GM21390 (cell line): ENCODE measurements at regions not wholly inside any gene's neighbourhood (a gene's known extent, or its start where the extent isn't known, plus 50 kb on each side); places are given as distances from the start of the nearest gene placed in this dataset.

Experiments
- ATAC-seq: cut with Tn5 transposase; IDR thresholded peaks from one replicate; pipeline ENCODE4 v1.9.1; 2021; ENCODE audit not compliant: unreplicated experiment

DNA sequence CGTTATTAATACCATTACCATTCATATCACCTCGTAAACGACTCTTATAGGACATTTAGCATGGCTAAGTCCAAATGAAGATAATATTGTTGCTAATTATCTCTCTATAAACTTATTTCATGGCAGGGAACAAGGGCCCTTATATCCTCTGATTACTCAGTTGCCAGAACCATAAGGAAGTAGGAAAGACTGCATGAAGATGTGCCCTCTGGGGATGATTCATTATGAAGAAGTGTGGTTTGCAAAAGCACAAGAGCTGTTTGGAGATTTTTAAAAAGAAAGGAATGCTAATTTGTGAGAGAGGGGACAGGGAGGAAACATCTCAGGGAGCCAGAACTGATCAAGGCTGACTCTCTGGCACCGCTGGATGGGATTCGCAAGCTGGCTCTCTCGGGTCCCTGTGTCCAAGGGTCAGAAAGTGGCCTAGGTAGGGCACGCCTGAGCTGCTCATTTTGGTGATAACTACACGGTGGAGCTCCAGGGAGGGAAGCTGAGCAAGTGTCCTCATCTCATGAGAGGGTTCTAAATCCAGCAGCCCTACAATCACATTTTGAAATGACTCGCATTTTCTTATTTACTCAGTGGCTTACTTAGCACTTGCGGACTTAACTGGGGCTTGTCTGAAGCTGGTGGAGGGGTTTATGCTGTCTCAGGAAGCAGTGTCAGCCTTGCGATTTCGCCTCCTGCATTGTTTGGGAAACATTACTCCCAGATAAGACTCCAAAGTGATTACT is 136.8 kb downstream of the C5orf15 start:
- no peak for ATAC-seq

DNA sequence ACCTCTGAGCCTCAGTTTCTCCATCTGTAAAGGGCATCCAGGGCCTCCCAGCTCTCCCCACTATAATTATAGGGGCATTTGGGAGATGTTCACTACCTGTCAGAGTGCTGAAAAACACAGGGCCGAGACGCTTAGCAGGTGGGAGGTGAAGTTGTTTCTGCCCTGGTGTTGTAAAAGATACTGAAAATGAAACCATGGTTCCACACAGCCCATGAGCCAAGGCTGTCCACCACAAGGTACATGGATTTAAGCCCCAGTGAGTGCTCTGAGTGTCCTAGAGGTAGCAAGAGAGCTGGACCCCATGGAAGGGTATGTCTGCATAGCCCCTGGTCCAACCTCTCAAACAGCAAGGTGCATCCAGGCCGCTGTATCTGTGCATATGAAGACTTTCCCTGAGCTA is 137.5 kb downstream of the C5orf15 start:
- ATAC-seq, result no peak

DNA sequence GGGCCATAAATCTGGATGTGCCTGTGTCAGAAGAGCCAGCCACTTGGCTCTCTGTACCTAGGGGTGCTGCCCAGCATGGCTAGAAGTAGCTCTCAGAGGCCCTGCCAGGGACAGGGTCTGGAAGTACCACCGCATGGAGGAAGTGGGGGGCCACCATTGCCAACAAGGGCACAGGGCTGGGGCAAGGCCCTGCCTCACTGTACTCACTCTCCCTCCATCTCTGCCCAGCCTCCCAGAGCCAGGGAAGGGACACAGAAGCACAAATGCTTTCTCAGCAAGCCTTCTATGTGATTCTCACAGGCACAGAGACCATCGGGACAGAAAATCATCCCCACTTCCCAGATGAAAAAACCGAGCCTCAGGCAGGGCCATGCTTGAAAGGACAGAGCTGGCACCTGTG is 138.1 kb downstream of the C5orf15 start:
- no peak for ATAC-seq

DNA sequence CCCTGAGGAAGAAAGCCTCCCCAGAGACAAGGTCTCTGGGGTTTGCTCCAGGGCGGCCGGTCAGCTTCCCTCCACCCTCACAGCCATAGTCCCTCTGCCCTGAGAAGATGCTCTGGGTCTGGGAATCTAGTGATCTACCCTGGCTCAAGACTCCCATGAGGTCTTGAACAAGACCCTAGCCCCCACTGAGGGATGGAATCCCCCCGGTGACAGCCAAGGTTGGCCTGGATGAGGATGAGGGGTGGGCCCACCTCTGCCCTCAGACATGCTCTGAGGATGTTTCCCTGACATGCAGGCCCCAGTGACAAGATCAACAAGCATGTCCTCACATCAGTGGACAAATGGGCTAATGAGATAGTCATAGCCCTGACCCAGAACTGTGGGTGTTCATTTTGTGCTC is 138.6 kb downstream of the C5orf15 start:
- no peak for ATAC-seq

DNA sequence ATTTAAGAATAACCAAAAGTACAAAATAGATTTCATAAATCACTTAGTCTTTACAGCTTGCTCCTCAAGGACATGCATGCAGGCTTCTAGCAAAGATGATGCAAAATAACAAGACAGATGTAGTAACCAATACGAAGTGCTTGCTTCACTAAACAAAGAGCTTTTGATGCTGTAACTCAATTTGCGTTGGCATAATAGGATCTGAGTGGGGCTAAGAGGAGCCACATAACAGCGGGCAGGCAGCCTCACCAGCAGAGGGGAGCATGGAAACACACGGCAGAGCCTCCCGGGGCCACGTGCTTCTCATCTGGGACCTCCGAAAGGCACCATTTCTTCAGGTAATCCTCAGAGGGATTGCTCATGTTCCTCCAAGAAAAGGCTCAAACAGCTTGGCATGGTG is 139.7 kb downstream of the C5orf15 start:
- ATAC-seq, result no peak

DNA sequence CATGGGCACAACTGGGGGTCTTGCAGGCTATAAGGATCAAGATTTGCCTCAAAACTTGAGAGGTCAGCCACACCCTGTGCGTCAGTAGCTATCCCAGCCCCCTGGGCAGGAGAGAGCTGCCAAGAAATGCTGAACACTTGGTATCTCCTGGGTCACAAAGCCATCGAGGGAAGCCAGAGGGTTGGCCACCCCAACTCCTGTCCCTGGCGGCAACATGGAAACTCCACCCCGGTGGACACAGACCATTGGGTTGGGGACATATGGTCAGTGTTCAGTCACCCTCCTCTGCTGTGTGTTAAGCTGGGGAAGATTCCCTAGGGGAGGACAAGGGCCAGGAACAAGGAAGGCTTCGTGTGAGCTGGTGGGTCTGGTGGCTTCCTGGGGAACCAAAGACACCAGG is 140.6 kb downstream of the C5orf15 start:
- ATAC-seq, result no peak

DNA sequence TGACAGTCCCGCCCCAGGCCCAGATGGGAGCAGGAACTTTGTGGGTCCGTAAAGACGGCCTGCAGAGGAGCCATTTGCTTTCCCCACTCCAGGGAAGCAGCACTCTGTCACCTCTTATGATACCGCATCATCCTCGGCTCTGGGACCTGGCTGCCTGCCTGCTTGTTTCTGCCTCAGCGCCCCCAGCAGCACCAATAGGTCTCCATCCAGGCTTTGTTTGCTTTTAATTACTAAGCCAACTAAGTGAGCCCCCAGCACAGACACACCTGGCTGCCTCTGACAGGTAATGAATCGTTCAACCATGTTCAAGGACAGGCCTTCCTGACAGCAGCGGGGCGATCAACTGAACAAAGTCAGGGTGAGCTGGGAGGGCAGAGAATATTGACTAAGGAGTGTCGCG is 141.4 kb downstream of the C5orf15 start:
- ATAC-seq, result no peak

DNA sequence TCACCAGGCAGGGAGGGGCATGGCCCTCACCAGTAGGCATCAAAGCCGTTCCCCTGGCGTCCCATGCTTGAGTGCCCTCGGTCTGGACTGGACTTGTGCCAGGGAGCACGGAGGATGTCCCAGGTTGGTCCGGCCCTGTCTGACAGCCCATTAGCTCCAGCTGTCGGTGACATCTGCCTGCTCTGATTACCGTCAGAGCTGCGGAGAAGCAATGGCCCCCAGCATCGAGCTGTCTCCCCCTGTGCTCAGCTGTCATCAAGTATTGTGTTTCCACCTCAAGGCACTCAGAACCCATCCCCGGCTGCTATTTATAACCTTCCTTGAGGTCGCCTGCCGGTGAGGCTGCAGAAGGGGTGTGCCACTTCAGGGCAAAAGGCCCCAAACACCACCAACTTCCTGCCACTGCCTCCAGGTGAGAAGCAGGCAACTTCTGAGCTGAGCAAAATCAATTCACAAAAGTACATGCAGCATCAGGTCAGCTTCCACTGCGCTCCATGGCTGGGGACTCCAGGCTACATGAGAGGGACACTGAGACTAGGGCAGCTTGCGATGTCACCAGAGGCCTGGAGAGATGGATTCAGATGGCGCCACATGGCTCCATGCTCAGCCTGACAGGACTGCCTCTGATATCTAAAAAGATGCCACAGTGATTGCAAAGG is 142.7 kb downstream of the C5orf15 start:
- ATAC-seq, result no peak

DNA sequence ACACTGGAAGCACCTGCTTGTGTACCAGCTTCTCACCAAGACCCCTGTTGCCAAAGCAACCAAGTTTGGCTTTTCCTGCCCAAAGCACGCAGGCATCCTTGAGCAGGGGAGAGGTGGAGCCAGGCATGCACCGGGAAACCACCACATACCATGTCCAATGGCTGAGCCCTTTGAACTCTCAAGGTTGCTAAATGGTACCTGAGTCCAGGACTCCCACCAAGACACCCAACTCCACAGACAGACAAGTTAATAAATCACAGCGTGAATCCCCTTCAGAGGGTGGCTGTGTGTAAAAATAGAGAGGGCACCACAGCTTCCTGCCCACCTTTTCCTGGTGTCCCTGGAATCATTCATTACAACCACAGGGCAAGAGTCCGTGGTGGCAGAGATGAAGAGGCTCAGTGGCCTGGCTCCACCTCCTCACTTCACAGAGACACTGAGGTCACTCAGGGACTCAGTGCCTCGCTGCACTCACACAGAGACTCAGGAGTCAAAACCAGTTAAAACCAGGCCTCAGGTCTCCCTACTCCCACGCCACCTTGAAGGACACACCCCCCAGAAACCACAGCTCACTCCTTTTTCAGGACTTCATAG is 143.7 kb downstream of the C5orf15 start:
- peak; percentile 71 for ATAC-seq

DNA sequence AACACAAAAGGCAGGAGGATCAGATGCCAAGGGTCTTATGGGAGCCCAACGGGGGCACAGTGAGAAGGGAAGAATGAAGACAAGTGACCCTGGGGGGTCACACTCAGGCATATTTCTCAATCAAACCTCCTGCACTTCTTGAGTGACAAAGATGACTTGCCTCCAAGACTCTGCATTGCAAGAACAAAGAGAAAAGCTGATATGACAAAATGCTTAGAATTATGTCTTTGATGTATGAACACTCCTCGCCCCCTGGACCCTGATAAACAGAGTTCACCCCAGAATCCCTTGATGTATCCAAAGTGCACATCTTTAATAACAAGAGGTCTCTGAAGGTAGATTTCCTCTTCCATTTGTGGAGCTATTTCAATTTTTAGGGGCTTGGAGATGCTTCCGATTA is 146.5 kb downstream of the C5orf15 start:
- no peak for ATAC-seq

DNA sequence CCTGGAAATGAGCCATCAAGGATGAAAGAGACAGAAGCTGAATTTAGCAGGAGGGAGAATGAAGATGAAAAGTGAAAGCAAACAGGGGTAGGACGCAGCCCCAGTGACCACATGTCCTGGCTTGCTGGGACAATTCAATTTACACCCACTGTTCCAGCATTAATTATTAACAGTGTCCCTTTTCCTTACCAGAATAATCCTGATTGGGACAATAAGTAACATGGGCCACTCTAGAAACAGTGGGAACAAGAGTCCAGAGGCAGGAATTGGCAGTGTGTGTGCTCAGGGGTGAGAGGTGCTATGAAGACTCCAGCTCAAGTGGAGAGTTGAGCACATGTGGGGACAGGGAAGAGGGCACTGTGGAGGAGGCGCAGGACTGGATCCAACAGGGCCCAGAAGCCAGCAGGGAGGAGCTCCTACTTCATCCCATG is 147.1 kb downstream of the C5orf15 start:
- ATAC-seq, result no peak

DNA sequence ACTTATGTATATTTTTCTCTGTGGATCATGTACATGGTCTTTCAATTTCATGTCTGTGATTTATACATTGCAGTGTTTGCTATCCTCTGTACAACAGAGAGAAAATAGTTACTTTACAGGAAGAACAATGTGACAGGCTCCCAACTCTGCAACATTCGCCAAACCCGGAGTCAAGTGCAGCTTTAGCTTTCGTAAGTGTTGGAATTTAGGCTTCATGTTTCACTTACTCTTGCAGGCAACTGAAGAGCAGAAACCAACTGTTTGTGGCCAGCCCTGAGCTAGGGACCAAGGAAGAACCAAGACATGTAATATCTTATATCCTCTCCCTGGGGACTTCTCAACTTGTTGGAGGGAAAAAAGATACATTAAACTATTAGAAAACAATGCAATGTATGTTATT is 147.9 kb downstream of the C5orf15 start:
- no peak for ATAC-seq

DNA sequence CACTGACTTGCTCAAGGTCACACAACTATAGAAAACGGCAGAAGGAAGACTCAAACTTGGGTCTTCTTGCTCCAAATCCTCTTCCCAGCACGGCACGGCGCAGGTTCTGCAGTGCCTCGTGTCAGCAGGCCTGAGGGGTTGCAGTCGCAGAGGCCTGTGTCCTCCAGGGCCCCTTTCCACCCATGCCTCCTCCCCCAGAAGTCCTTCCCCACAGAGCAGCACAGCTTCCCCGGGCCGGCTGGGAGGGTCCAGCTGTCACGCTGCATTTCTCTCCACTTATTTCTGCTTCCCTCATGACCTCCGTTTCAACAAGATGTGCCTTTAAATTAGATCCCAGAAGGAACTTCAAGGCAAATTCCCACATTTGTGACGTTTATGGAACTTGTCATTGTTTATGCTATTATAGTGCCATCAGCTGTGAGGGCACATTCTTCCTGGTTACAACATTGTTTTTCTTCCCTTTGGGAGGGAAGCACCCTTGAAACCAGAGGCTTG is 148.4 kb downstream of the C5orf15 start:
- ATAC-seq, result no peak

DNA sequence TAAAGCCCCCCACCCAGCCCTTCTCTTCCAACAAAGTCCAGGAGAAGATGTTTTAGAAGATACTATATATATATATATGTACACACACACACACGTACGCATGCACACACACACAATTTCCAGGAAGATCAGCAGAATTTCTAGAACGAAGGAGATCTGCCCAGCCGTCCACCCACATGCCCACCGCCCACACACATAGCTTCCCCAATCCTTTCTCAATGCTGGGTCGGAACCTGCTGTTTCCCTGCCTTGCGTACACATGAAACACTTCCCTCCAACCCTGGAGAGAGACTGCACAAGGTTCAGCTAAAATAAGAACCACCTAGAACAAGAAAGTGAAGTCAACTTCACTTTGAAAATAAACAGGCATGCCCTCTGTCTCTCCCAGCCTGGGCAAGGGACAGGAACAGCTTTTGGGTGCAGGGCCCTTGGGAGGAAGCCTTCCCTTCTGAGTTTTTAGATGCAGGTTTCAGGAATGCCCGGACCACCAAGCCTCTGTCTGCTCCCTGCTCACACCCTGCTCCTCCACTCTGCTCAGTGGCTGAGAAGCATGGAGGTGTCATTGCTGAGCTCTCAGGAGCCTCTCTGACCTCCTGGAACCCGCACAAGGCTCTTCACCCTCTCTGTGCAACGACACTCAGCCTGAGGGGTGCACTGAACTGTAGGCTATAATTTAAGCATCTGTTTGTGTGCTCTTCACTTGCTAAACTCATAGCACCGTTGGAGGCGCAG is 149.4 kb downstream of the C5orf15 start:
- no peak for ATAC-seq

DNA sequence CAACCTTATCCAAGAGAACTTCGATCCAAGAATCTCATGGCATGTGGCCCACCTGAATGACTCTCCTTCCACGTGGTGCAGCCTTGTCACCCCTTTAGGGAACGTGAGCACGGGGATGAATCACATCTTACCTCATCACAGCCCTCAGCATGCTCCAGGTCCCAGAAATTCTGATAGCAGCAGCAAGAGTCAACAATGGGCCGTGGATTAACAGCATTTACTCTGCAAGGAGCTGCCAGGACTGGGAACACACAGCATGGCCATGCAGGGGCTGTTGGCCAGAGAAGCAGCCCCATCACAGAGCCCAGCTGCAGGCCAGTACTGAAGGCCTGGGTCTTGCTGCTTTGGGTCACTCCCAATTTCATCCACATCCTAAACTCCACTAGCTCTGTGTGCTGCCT is 150.4 kb downstream of the C5orf15 start:
- ATAC-seq, result no peak

DNA sequence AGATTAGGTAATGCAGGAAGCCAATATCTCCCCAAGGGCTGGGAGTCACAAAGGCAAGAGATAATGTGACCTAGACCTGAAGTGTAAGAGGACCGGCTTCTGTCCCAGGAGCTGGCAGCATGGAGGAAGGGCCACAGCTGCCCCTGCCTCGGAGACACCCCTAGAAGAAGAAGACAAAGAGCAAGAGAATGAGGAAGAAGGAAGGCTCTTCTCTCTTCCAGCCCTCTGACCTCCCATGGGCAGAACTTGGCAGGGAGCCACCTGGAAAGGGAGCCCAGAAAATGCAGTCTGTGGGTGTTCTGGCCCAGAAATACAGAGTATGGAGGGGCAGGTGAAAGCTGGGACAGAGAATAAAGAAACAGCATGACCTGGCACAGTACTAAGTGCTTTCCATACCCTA is 151.0 kb downstream of the C5orf15 start:
- ATAC-seq, result no peak

DNA sequence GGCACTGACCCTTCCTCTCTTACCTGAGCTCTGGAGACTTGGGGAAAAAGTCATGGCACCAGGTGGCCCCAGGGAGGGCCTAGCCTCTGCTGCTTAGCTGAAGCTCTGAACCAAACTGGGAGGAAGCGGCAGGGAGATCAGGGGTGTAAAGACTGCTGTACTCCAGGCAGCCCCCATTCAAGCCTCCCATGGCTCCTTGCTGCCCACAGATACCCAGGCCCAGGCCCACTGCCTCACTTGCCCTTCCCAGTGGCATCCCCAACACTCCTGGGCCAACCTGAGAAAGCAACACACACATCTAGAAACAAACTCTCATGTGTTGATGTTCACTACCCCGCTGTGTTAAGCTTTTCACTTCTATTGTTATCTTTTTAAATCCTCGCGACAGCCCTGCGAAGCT is 151.6 kb downstream of the C5orf15 start:
- no peak for ATAC-seq

DNA sequence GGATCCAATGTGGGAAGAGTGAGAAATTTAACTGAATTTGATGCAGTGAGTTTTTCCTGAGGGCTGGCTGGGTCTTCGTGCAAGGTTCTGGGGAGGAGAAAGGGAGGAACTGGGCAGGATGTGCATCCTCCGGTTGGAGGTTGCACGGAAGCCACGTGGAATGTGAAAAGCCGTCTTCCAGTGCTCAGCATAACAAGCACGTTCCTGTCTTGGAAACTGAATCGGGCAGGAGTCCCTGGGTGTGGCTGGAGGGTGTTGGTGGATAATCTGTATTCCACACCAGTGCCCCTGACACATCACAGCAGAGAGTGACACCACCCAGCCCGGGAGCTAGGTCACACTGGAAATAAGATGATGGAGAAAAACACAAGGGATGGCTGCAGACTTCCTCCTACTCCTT is 154.3 kb downstream of the C5orf15 start:
- ATAC-seq, result no peak

DNA sequence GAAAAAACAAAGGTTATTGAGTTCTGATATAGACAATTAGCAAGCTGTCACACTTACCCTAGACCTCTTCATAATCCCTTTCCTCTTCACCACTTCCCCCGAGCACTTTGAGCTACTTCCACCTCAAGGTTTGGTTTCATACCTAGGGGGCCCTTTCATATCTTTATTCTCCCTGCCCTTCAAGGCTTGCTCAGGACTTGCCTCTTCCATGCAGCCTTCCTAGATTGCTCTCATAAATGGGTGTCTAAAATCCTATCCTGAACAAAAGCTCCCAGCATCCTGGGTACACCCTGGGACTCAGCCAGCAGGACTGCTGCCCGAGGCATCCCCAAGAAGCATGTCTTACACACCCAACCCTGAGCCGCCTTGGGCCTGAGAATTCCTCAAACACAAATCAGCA is 157.3 kb downstream of the C5orf15 start:
- no peak for ATAC-seq

DNA sequence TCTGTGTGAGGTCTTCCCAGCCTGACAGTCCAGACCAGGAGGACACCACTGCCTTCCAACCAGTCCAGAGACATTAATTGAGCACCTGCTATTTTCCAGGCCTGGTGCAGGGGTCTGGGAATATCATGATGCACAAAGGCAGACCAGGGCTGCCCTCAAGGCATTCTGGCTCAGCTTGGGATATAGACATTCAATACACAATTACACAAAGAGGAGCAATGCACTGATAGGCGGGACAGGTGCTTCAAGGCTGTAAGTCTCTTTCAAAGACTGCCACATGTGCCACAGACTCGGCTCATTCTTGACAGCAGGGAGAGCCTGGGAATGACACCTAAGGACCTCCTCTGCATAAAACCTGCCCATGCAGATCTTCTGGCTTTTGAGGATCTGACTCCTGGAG is 158.6 kb downstream of the C5orf15 start:
- ATAC-seq, result no peak

DNA sequence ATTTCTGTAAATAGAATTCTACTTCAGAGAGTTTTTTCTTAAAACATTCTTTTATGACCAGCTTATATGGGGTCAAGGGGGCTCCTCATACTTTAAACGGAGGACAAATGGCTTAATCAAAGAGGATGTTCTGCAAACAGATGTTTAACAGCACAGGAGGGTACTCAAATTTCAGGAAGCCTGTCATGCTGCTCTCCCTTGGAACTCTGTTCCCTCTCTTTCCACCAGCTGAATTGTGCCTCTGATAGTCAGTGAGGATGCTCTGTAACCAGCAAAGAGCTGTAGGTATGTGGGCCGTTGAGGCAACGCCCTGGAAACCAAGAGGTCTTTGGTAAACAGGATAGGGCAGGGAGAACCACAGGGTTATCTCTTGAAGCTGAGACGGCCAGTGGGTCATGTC is 161.1 kb downstream of the C5orf15 start:
- no peak for ATAC-seq

DNA sequence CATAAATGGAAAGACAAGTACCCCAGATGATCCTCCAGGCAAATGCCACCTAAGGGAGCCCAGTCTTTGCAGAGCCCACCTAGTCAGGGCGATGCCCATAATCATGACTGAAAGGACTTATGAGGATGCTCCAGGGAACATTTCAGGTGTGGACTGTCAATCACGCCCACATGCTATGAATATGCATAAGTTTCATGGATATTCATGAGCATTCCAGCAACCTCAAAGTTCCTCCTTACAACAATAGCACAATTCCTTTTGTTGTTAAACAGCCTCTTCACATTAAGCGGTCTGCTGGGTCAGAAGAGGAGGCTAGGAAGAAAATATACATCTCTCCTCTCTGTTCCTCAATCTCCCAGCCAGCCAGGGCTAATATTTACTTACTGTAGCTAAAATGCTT is 161.6 kb downstream of the C5orf15 start:
- ATAC-seq, result no peak
